ENCODE measurements at regions not wholly inside any gene's neighbourhood (a gene's known extent, or its start where the extent isn't known, plus 50 kb on each side); places are given as distances from the start of the nearest gene placed in this dataset.

- CTCF ChIA-PET = no interaction called here
- Histone ChIP-seq H4K20me1 (replicated peaks; ENCODE audit: control insufficient read depth, extremely low read depth, insufficient read depth, low read length) (no peaks in the 10 kb centered on the region), H3K4me3 (replicated peaks in 1 of 3; ENCODE audit: insufficient read depth in 1 of 3, low read depth in 1 of 3, low read length in 3 of 3) (no peak overlapping the region), H2AFZ (ENCODE audit: low read depth, low read length) (peak overlapping the region; percentile 45), H3K36me3 (ENCODE audit: control insufficient read depth in 2 of 2, extremely low read depth in 1 of 2, insufficient read depth in 2 of 2, low read length in 2 of 2) (no peaks in the 10 kb centered on the region), H3K4me2 (ENCODE audit: insufficient read depth, low read length) (no peak overlapping the region), H3K4me1 (ENCODE audit: control insufficient read depth, extremely low read depth, insufficient read depth, low read length) (peaks cover 1% of the 10 kb centered on the region), H3K9me1 (replicated peaks; ENCODE audit: control insufficient read depth, extremely low read depth, insufficient read depth, low read length) (no peaks in the 10 kb centered on the region), H3K27me3 (ENCODE audit: control insufficient read depth in 2 of 2, insufficient read depth in 2 of 2, low read length in 2 of 2) (no peaks in the 10 kb centered on the region), H3K9ac (replicated peaks; ENCODE audit: extremely low read depth, insufficient read depth, low read length) (no peak overlapping the region), H3K27ac (ENCODE audit: insufficient read depth, low read depth, low read length) (no peak overlapping the region), H3K79me2 (ENCODE audit: control insufficient read depth, insufficient read depth, low read length) (no peaks in the 10 kb centered on the region), H3K9me3 (replicated peaks; ENCODE audit: control insufficient read depth, insufficient read depth, low read length) (no peaks in the 10 kb centered on the region)
- no peak for DNase-seq (ENCODE audit: low read depth, low spot score)
- FAIRE-seq = no peak
- no TSS peak for BruUV-seq (replicated peaks)
- dilution Hi-C loops (cut with MboI; ENCODE audit: extremely low pct_ligation_motif_present, low sequenced_read_pairs) = no loop called here
- no peak for TF ChIP-seq GATA2 (IDR thresholded peaks at IDR 0.05; ENCODE audit: insufficient read depth, insufficient read length, low read depth, low read length)
- no peak for TF ChIP-seq FOS (IDR thresholded peaks at IDR 0.05; ENCODE audit: borderline replicate concordance, insufficient read depth, low read length)
- TF ChIP-seq MYC (IDR thresholded peaks at IDR 0.05; ENCODE audit: low read depth, low read length) = no peak
- no peak for TF ChIP-seq POLR2AphosphoS5 (IDR thresholded peaks at IDR 0.05; ENCODE audit: insufficient read depth, low read depth, low read length)
- TF ChIP-seq JUN (IDR thresholded peaks at IDR 0.05; ENCODE audit: borderline replicate concordance, insufficient read depth, insufficient read length, low read depth) = no peak
- POLR2A ChIA-PET = no interaction called here
- intact Hi-C loops (cut with micrococcal nuclease) = no loop called here
Measured at GRCh38 chr5:125491986-125492492, 745.6 kb upstream of the ZNF608 start.

- BruUV-seq (replicated peaks) = no TSS peak
- no peaks in the 10 kb centered on the region for H3K79me2 ChIP-seq (ENCODE audit: control insufficient read depth, insufficient read depth, low read length)
- no peaks in the 10 kb centered on the region for H3K9me1 ChIP-seq (replicated peaks; ENCODE audit: control insufficient read depth, extremely low read depth, insufficient read depth, low read length)
- H3K4me3 ChIP-seq (replicated peaks in 1 of 3; ENCODE audit: insufficient read depth in 1 of 3, low read depth in 1 of 3, low read length in 3 of 3) = no peak overlapping the region
- CTCF ChIA-PET = no interaction called here
- no peaks in the 10 kb centered on the region for H3K9me3 ChIP-seq (replicated peaks; ENCODE audit: control insufficient read depth, insufficient read depth, low read length)
- no peak overlapping the region for H3K27ac ChIP-seq (ENCODE audit: insufficient read depth, low read depth, low read length)
- H3K27me3 ChIP-seq (ENCODE audit: control insufficient read depth in 2 of 2, insufficient read depth in 2 of 2, low read length in 2 of 2) = no peaks in the 10 kb centered on the region
- dilution Hi-C loops (cut with MboI; ENCODE audit: extremely low pct_ligation_motif_present, low sequenced_read_pairs) = no loop called here
- H4K20me1 ChIP-seq (replicated peaks; ENCODE audit: control insufficient read depth, extremely low read depth, insufficient read depth, low read length) = no peaks in the 10 kb centered on the region
- TF ChIP-seq GATA2 (IDR thresholded peaks at IDR 0.05; ENCODE audit: insufficient read depth, insufficient read length, low read depth, low read length) (no peak), MYC (IDR thresholded peaks at IDR 0.05; ENCODE audit: low read depth, low read length) (no peak), POLR2A (IDR thresholded peaks at IDR 0.05; ENCODE audit: low read depth, low read length) (no peak), CTCF (IDR thresholded peaks at IDR 0.05; ENCODE audit: extremely low read depth in 1 of 2, insufficient read depth in 1 of 2, low read depth in 1 of 2, low read length in 2 of 2) (no peak)
- intact Hi-C loops (cut with micrococcal nuclease) = no loop called here
- no peaks in the 10 kb centered on the region for H3K36me3 ChIP-seq (ENCODE audit: control insufficient read depth in 2 of 2, extremely low read depth in 1 of 2, insufficient read depth in 2 of 2, low read length in 2 of 2)
- H3K4me1 ChIP-seq (ENCODE audit: control insufficient read depth, extremely low read depth, insufficient read depth, low read length) = no peaks in the 10 kb centered on the region
- DNase-seq (ENCODE audit: low read depth, low spot score) = no peak
- H3K9ac ChIP-seq (replicated peaks; ENCODE audit: extremely low read depth, insufficient read depth, low read length) = no peak overlapping the region
- H2AFZ ChIP-seq (ENCODE audit: low read depth, low read length) = no peak overlapping the region
- no peak overlapping the region for H3K4me2 ChIP-seq (ENCODE audit: insufficient read depth, low read length)
- FAIRE-seq = no peak
- POLR2A ChIA-PET = no interaction called here
Measured at GRCh38 chr5:125492977-125493376, 746.5 kb upstream of the ZNF608 start.

Measured in endothelial cell of umbilical vein (primary cell).